Thymus (tissue), 11 donors: ENCODE measurements at regions not wholly inside any gene's neighbourhood (a gene's known extent, or its start where the extent isn't known, plus 50 kb on each side); places are given as distances from the start of the nearest gene placed in this dataset.
"Not testable (repeated sequence)": the region's sequence is repeated elsewhere in the genome, so short reads cannot be mapped to it uniquely, and the experiment has no call there.

Experiments used
- DNase-seq, 9 donors: peaks; one replicate each; pipeline ENCODE4 v3.0.0-alpha.2; 2013; ENCODE audit warnings: low spot score in 9 of 9, low read depth in 6 of 9, missing footprints in 1 of 9
- H3K27ac ChIP-seq, 2 donors: one replicate each; pipeline ENCODE4 v1.5.1; 2013; ENCODE audit warnings: control low read depth in 1 of 2, low read depth in 1 of 2, low read length in 1 of 2, mild to moderate bottlenecking in 1 of 2, moderate library complexity in 1 of 2
- H3K27me3 ChIP-seq, 2 donors: one replicate each; pipeline ENCODE4 v1.5.1; 2013; ENCODE audit warnings: low read length in 1 of 2; ENCODE audit not compliant: control insufficient read depth in 2 of 2, insufficient read depth in 1 of 2
- H3K36me3 ChIP-seq, 2 donors: one replicate each; pipeline ENCODE4 v1.5.1; 2013; ENCODE audit warnings: low read length in 1 of 2, mild to moderate bottlenecking in 1 of 2, moderate library complexity in 1 of 2; ENCODE audit not compliant: control insufficient read depth in 2 of 2, insufficient read depth in 2 of 2
- H3K4me1 ChIP-seq, 2 donors: one replicate each; pipeline ENCODE4 v1.5.1; 2013; ENCODE audit warnings: low read length in 2 of 2; ENCODE audit not compliant: control insufficient read depth in 2 of 2, insufficient read depth in 2 of 2
- H3K4me3 ChIP-seq, 2 donors: one replicate each; pipeline ENCODE4 v1.5.1; 2013; ENCODE audit warnings: low read length in 2 of 2, control low read depth in 1 of 2, mild to moderate bottlenecking in 1 of 2
- H3K9me3 ChIP-seq, 2 donors: one replicate each; pipeline ENCODE4 v1.5.1; 2013; ENCODE audit warnings: low read length in 1 of 2, mild to moderate bottlenecking in 1 of 2; ENCODE audit not compliant: control insufficient read depth in 2 of 2, insufficient read depth in 1 of 2
- WGBS: extraction: QIAGEN DNeasy Blood & Tissue Kit; methylation state at CpG from one replicate; pipeline ENCODE4 v1.1.7; 2013; 5-methylcytosine and 5-hydroxymethylcytosine counted together
- donor health status: healthy.

- H3K36me3 ChIP-seq, H3K27me3 ChIP-seq, H3K4me3 ChIP-seq, H3K4me1 ChIP-seq, H3K27ac ChIP-seq, DNase-seq, H3K9me3 ChIP-seq: not testable (repeated sequence)
- 83% methylated on average over 1 of the region's 1 CpG for WGBS
Measured at GRCh38 chr9:33740958-33741357, 54.4 kb upstream of the PRSS3 start.

DNA sequence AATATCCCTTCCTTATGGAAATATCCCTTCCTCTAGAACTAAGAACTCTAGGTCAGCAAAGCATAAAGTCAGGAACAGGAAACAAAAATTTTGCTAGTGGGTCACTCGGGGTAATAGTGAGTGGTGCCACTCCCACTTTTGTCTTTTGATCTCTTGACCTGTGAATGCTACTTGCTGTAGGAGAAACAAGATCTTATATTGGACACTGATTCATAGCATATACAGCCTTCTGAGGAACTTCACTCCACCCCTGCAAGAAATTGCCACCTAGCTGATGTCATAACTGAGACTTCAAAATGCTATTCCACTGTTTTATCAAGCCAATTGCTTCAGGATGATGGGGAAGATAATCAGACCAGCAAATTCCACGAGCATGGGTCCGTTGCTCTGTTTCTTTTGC, 53.3 kb upstream of the PRSS3 start:
- H3K36me3 ChIP-seq, result no peaks in the 10 kb centered on the region
- H3K27ac ChIP-seq, result no peak overlapping the region
- DNase-seq, result no peak
- WGBS, result 98% methylated on average over 3 of the region's 3 CpGs
- no peak overlapping the region for H3K4me3 ChIP-seq
- H3K27me3 ChIP-seq, result no peaks in the 10 kb centered on the region
- H3K9me3 ChIP-seq, result no peaks in the 10 kb centered on the region
- H3K4me1 ChIP-seq, result no peaks in the 10 kb centered on the region

DNA sequence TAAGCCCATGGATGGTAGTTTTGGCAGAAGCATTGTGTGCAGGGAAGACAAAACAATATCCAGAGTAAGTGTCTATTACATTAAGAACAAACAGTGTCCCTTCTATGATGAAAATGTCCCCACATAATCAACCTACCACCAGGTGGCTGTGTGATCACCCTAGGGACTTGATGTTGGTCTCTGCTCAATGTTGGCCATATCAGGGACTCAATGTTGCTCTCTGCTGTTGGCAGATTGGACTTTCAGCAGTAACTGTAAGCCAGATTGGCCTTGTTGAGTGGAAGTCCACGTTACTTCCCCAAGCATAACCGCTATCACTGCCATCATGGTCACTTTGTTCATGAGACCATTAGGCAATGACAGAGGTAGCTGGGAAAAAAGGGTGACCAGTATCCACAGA, 52.8 kb upstream of the PRSS3 start:
- Histone ChIP-seq H3K27me3 (no peaks in the 10 kb centered on the region), H3K36me3 (no peaks in the 10 kb centered on the region), H3K9me3 (no peaks in the 10 kb centered on the region), H3K27ac (no peak overlapping the region), H3K4me1 (no peaks in the 10 kb centered on the region), H3K4me3 (no peak overlapping the region)
- no peak for DNase-seq
- WGBS, result 93% methylated on average over 2 of the region's 2 CpGs
